ENCODE measurements at regions not wholly inside any gene's neighbourhood (a gene's known extent, or its start where the extent isn't known, plus 50 kb on each side); places are given as distances from the start of the nearest gene placed in this dataset.

- H3K9me3 ChIP-seq (ENCODE audit: insufficient read depth, low read length): no peaks in the 10 kb centered on the region
Observed at GRCh38 chr4:13209600-13209999, 274.5 kb downstream of the RAB28 start.

GRCh38 chr4:13208558-13209193 is 275.5 kb downstream of the RAB28 start:
- Histone ChIP-seq H3K27me3 (ENCODE audit: insufficient read depth, insufficient read length) (no peaks in the 10 kb centered on the region), H3K9me3 (ENCODE audit: insufficient read depth, low read length) (no peaks in the 10 kb centered on the region), H3K36me3 (ENCODE audit: insufficient read depth, insufficient read length, low read length) (no peaks in the 10 kb centered on the region), H3K9ac (ENCODE audit: insufficient read length, low read depth) (no peak overlapping the region), H3K4me1 (ENCODE audit: insufficient read depth, insufficient read length) (no peaks in the 10 kb centered on the region), H3K4me3 (ENCODE audit: insufficient read length, low read depth) (no peak overlapping the region)
- TF ChIP-seq YY1 (IDR thresholded peaks at IDR 0.05; ENCODE audit: insufficient read depth, insufficient read length): no peak
- no peak for TF ChIP-seq SUZ12 (IDR thresholded peaks at IDR 0.05; ENCODE audit: extremely low read depth, insufficient read depth, insufficient read length)
- no peak for TF ChIP-seq ZNF274 (IDR thresholded peaks at IDR 0.05; ENCODE audit: low read depth, low read length)
- no peak for DNase-seq (ENCODE audit: low read depth, low spot score)

More at GRCh38 chr4:13209600-13209999, 274.5 kb downstream of the RAB28 start:
- no peak overlapping the region for H3K9ac ChIP-seq (ENCODE audit: insufficient read length, low read depth)
- no peaks in the 10 kb centered on the region for H3K27me3 ChIP-seq (ENCODE audit: insufficient read depth, insufficient read length)
- H3K4me3 ChIP-seq (ENCODE audit: insufficient read length, low read depth): no peak overlapping the region
- TF ChIP-seq ZNF274 (IDR thresholded peaks at IDR 0.05; ENCODE audit: low read depth, low read length) (no peak), SUZ12 (IDR thresholded peaks at IDR 0.05; ENCODE audit: extremely low read depth, insufficient read depth, insufficient read length) (no peak), YY1 (IDR thresholded peaks at IDR 0.05; ENCODE audit: insufficient read depth, insufficient read length) (no peak)
- no peak for DNase-seq (ENCODE audit: low read depth, low spot score)
- no peaks in the 10 kb centered on the region for H3K4me1 ChIP-seq (ENCODE audit: insufficient read depth, insufficient read length)
- no peaks in the 10 kb centered on the region for H3K36me3 ChIP-seq (ENCODE audit: insufficient read depth, insufficient read length, low read length)

- no peaks in the 10 kb centered on the region for H3K9me3 ChIP-seq (ENCODE audit: insufficient read depth, low read length)
- H3K27me3 ChIP-seq (ENCODE audit: insufficient read depth, insufficient read length): no peaks in the 10 kb centered on the region
- TF ChIP-seq YY1 (IDR thresholded peaks at IDR 0.05; ENCODE audit: insufficient read depth, insufficient read length) (no peak), SUZ12 (IDR thresholded peaks at IDR 0.05; ENCODE audit: extremely low read depth, insufficient read depth, insufficient read length) (no peak), ZNF274 (IDR thresholded peaks at IDR 0.05; ENCODE audit: low read depth, low read length) (no peak)
- H3K4me1 ChIP-seq (ENCODE audit: insufficient read depth, insufficient read length): no peaks in the 10 kb centered on the region
- H3K9ac ChIP-seq (ENCODE audit: insufficient read length, low read depth): no peak overlapping the region
- DNase-seq (ENCODE audit: low read depth, low spot score): no peak
- H3K4me3 ChIP-seq (ENCODE audit: insufficient read length, low read depth): no peak overlapping the region
- H3K36me3 ChIP-seq (ENCODE audit: insufficient read depth, insufficient read length, low read length): no peaks in the 10 kb centered on the region
Observed at GRCh38 chr4:13207226-13207625, 276.9 kb downstream of the RAB28 start.

- TF ChIP-seq ZNF274 (IDR thresholded peaks at IDR 0.05; ENCODE audit: low read depth, low read length) (no peak), SUZ12 (IDR thresholded peaks at IDR 0.05; ENCODE audit: extremely low read depth, insufficient read depth, insufficient read length) (no peak), YY1 (IDR thresholded peaks at IDR 0.05; ENCODE audit: insufficient read depth, insufficient read length) (no peak)
- H3K4me3 ChIP-seq (ENCODE audit: insufficient read length, low read depth): no peak overlapping the region
- no peaks in the 10 kb centered on the region for H3K9me3 ChIP-seq (ENCODE audit: insufficient read depth, low read length)
- no peak for DNase-seq (ENCODE audit: low read depth, low spot score)
- H3K27me3 ChIP-seq (ENCODE audit: insufficient read depth, insufficient read length): no peaks in the 10 kb centered on the region
- no peaks in the 10 kb centered on the region for H3K4me1 ChIP-seq (ENCODE audit: insufficient read depth, insufficient read length)
- H3K36me3 ChIP-seq (ENCODE audit: insufficient read depth, insufficient read length, low read length): no peaks in the 10 kb centered on the region
- no peak overlapping the region for H3K9ac ChIP-seq (ENCODE audit: insufficient read length, low read depth)
Observed at GRCh38 chr4:13203101-13203500, 281.0 kb downstream of the RAB28 start.

GRCh38 chr4:13202701-13203100 is 281.4 kb downstream of the RAB28 start:
- Histone ChIP-seq H3K9me3 (ENCODE audit: insufficient read depth, low read length) (no peaks in the 10 kb centered on the region), H3K4me3 (ENCODE audit: insufficient read length, low read depth) (no peak overlapping the region), H3K9ac (ENCODE audit: insufficient read length, low read depth) (no peak overlapping the region), H3K4me1 (ENCODE audit: insufficient read depth, insufficient read length) (no peaks in the 10 kb centered on the region), H3K36me3 (ENCODE audit: insufficient read depth, insufficient read length, low read length) (no peaks in the 10 kb centered on the region), H3K27me3 (ENCODE audit: insufficient read depth, insufficient read length) (no peaks in the 10 kb centered on the region)
- TF ChIP-seq YY1 (IDR thresholded peaks at IDR 0.05; ENCODE audit: insufficient read depth, insufficient read length) (no peak), SUZ12 (IDR thresholded peaks at IDR 0.05; ENCODE audit: extremely low read depth, insufficient read depth, insufficient read length) (no peak), ZNF274 (IDR thresholded peaks at IDR 0.05; ENCODE audit: low read depth, low read length) (no peak)
- no peak for DNase-seq (ENCODE audit: low read depth, low spot score)

- no peak overlapping the region for H3K4me3 ChIP-seq (ENCODE audit: insufficient read length, low read depth)
- H3K27me3 ChIP-seq (ENCODE audit: insufficient read depth, insufficient read length): no peaks in the 10 kb centered on the region
- no peak overlapping the region for H3K9ac ChIP-seq (ENCODE audit: insufficient read length, low read depth)
- no peaks in the 10 kb centered on the region for H3K36me3 ChIP-seq (ENCODE audit: insufficient read depth, insufficient read length, low read length)
- H3K4me1 ChIP-seq (ENCODE audit: insufficient read depth, insufficient read length): no peaks in the 10 kb centered on the region
- TF ChIP-seq YY1 (IDR thresholded peaks at IDR 0.05; ENCODE audit: insufficient read depth, insufficient read length) (no peak), SUZ12 (IDR thresholded peaks at IDR 0.05; ENCODE audit: extremely low read depth, insufficient read depth, insufficient read length) (no peak), ZNF274 (IDR thresholded peaks at IDR 0.05; ENCODE audit: low read depth, low read length) (no peak)
- no peaks in the 10 kb centered on the region for H3K9me3 ChIP-seq (ENCODE audit: insufficient read depth, low read length)
- DNase-seq (ENCODE audit: low read depth, low spot score): no peak
Observed at GRCh38 chr4:13201241-13201640, 282.9 kb downstream of the RAB28 start.

DNA sequence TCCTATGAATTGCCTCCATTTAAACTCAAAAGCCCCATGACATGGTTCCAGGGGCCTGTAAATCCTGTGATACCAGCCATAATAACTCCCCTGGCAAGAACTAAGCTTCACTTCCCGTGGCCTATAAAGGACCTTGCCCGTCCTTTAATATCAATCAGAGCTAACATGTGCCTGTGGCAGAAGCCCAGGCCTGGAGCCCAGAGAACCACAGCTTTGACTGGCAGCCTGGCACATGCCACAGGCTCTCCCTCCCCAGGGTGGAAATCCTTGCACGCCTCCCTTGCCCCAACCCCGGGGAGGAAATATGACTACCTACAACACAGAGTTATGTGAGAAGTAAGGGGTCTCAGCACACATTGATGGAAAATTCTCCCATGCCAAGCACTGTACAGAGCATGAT is 287.4 kb downstream of the RAB28 start:
- no peaks in the 10 kb centered on the region for H3K4me1 ChIP-seq (ENCODE audit: insufficient read depth, insufficient read length)
- H3K9me3 ChIP-seq (ENCODE audit: insufficient read depth, low read length): no peaks in the 10 kb centered on the region
- TF ChIP-seq YY1 (IDR thresholded peaks at IDR 0.05; ENCODE audit: insufficient read depth, insufficient read length) (no peak), ZNF274 (IDR thresholded peaks at IDR 0.05; ENCODE audit: low read depth, low read length) (no peak), SUZ12 (IDR thresholded peaks at IDR 0.05; ENCODE audit: extremely low read depth, insufficient read depth, insufficient read length) (no peak)
- no peak for DNase-seq (ENCODE audit: low read depth, low spot score)
- H3K27me3 ChIP-seq (ENCODE audit: insufficient read depth, insufficient read length): no peaks in the 10 kb centered on the region
- H3K9ac ChIP-seq (ENCODE audit: insufficient read length, low read depth): no peak overlapping the region
- no peak overlapping the region for H3K4me3 ChIP-seq (ENCODE audit: insufficient read length, low read depth)
- no peaks in the 10 kb centered on the region for H3K36me3 ChIP-seq (ENCODE audit: insufficient read depth, insufficient read length, low read length)

Data from NT2/D1 (cell line).